GM21447 (cell line): ENCODE measurements at regions not wholly inside any gene's neighbourhood (a gene's known extent, or its start where the extent isn't known, plus 50 kb on each side); places are given as distances from the start of the nearest gene placed in this dataset.

Experiments
- ATAC-seq: cut with Tn5 transposase; IDR thresholded peaks from one replicate; pipeline ENCODE4 v1.9.1; 2021; ENCODE audit not compliant: unreplicated experiment

GRCh38 chr7:117929237-117929636, 56.0 kb upstream of the CTTNBP2 start:
- ATAC-seq: no peak

GRCh38 chr7:117931314-117931713, 58.1 kb upstream of the CTTNBP2 start:
- ATAC-seq: no peak

DNA sequence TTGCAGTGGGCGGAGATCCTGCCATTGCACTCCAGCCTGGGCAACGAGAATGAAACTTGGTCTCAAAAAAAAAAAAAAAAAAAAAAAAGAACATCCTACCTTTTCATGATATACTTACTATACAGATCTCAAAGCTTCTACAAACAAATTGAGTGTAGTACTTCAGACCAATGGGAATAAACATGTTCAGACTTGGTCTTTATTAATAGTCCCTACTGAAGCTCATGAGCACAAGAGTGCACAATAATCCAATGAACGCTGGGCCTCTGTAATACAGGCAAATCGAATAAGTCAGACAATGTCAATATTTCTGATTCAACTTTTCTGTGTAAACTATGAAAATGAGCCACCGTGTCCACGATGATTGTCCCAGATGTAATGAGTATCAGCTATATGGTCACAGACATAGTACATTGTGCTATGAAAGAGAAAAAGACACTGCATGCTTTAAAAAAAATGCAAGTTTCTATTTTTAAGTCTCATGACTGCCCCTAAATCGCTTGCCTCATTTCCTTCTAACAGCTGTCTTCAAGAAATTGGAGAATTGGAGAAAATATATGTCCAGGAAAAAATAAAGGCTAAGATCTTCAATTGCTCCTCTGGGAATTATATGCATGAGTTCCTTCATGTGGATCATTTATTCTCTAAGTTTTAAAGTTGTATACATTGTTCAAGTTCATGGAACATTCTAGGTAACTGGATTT, 64.0 kb upstream of the CTTNBP2 start:
- ATAC-seq: no peak

GRCh38 chr7:117937753-117938483, 64.7 kb upstream of the CTTNBP2 start:
- ATAC-seq: no peak

- no peak for ATAC-seq
Measured at GRCh38 chr7:117941138-117941810, 68.0 kb upstream of the CTTNBP2 start.

- no peak for ATAC-seq
Measured at GRCh38 chr7:117942780-117943179, 69.5 kb upstream of the CTTNBP2 start.

- no peak for ATAC-seq
Measured at GRCh38 chr7:117944886-117945285, 71.6 kb upstream of the CTTNBP2 start.

DNA sequence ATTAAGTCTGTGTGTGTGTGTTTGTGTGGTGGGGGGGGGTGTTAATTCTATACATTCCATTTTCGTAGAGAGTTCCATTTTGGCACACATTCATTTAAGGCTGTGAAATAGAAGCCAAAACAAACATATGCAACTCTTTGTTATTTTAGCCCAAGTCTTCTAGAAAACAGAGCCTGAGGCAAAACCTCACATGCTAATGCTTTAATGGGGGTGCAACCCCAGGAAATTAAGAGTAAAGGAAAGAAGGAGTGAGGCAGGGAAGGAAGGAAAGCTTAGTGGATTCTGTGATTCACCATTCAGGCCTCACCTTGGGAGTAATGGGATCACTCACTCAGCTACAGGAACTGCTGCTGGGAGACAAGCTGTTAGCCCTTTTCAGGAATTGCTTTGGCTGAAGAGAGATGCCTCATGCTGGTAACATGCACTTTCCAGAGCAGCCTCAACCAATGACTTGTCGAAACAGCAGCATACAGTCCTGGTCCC, 73.0 kb upstream of the CTTNBP2 start:
- ATAC-seq: no peak

DNA sequence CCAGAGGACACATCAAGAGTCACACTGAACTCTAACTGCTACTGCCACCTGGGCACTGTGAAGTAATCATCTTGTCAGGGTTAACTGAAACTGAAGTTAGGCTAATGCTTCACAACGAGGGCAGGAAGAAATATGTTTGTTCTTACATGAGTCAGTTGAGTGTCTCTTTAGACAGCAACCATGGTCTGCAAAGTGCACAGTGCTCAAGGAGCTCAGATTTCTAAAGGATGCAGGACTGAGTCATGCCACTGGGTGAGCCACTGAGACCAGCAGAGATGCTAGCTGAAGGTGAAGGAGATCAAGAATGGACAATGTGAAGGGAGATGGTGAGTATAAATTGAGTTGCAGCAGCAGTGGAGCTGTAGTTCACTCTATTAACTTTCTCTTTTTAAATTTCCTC, 76.0 kb upstream of the CTTNBP2 start:
- no peak for ATAC-seq

- no peak for ATAC-seq
Measured at GRCh38 chr7:117950601-117951260, 77.5 kb upstream of the CTTNBP2 start.

DNA sequence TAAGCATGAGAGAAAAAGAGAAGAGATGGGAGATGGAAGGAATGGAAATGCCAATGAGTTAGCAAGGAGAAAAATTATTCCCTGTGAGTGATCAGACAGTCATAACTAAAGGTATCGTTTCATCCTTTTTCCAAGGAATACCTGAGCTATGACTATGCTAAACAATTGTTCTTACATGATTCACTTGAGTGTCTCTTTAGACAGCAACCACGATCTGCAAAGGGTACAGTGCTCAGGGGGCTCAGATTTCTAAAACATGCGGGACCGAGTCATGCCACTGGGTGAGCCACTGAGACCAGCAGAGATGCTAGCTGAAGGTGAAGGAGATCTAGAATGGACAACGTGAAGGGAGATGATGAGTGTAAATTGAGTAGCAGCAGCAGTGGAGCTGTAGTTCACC, 78.0 kb upstream of the CTTNBP2 start:
- no peak for ATAC-seq

DNA sequence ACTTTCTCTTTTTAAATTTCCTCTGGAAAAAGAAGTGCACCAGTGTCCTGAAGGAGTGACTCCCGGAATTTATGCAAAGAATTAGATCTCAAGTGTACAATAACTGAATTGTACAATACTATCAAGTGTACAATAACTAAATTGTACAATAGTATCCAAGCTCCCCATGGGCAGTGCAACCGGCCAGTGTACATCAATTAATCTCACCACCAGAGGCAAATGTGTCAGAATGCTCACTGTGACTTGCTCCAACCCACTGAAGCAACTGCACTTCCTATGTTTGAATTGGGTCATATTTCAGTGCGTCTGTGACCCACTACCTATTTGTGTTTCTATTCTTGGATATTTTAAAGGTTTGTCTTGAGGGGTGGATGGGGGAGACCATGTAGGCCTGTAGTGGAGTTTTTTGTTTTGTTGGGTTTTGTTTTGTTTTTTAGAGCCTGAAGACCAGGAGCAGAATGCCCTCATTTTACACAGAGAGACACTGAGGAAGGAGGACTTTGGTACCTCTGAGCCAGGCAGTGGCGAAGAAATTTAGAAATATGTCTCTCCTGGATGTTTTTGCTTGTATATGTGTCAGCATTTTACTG, 78.5 kb upstream of the CTTNBP2 start:
- no peak for ATAC-seq

- no peak for ATAC-seq
Measured at GRCh38 chr7:117955046-117955445, 81.8 kb upstream of the CTTNBP2 start.

- no peak for ATAC-seq
Measured at GRCh38 chr7:117960351-117960750, 87.1 kb upstream of the CTTNBP2 start.

GRCh38 chr7:117961235-117961634, 88.0 kb upstream of the CTTNBP2 start:
- ATAC-seq: no peak

GRCh38 chr7:117962366-117962994, 89.2 kb upstream of the CTTNBP2 start:
- ATAC-seq: no peak

GRCh38 chr7:117963264-117964197, 90.3 kb upstream of the CTTNBP2 start:
- ATAC-seq: no peak

GRCh38 chr7:117970801-117971200, 97.6 kb upstream of the CTTNBP2 start:
- ATAC-seq: no peak

GRCh38 chr7:117971556-117972244, 98.5 kb upstream of the CTTNBP2 start:
- ATAC-seq: no peak
